H1 (cell line): ENCODE measurements at regions not wholly inside any gene's neighbourhood (a gene's known extent, or its start where the extent isn't known, plus 50 kb on each side); places are given as distances from the start of the nearest gene placed in this dataset.

ENCODE experiments used
- ASH2L ChIP-seq: fragments of 200-600, 300-600 bp; sonication (generic); IDR thresholded peaks from one replicate; pipeline ENCODE4 v1.7.1; 2017; ENCODE audit warnings: low read length
- HDAC6 ChIP-seq: IDR thresholded peaks from one replicate; pipeline ENCODE4 v1.7.1; 2012; ENCODE audit warnings: low read depth, mild to moderate bottlenecking, inconsistent platforms, low read length, moderate library complexity
- KDM4A ChIP-seq: IDR thresholded peaks from one replicate; pipeline ENCODE4 v1.7.1; 2012; ENCODE audit warnings: low read depth, mild to moderate bottlenecking, moderate library complexity, low read length, inconsistent platforms; ENCODE audit not compliant: severe bottlenecking
- NANOG ChIP-seq: IDR thresholded peaks from 2 replicates; pipeline ENCODE4 v1.6.1; 2011; ENCODE audit warnings: low read length, low read depth, mild to moderate bottlenecking, inconsistent platforms; ENCODE audit not compliant: insufficient read depth, poor library complexity, severe bottlenecking
- SAP30 ChIP-seq: fragments of 300-600 bp; sonication (generic); IDR thresholded peaks from 2 replicates; pipeline ENCODE4 v1.7.1; 2012; ENCODE audit warnings: low read length, moderate library complexity, mild to moderate bottlenecking, inconsistent platforms; ENCODE audit not compliant: insufficient read depth, insufficient replicate concordance
- SP1 ChIP-seq: IDR thresholded peaks from 2 replicates; pipeline ENCODE4 v1.6.1; 2011; ENCODE audit warnings: low read depth, low read length
- TF ChIP-seq, protein P1 (sequence below): IDR thresholded peaks from 2 replicates; pipeline ENCODE4 v1.6.1; 2011; ENCODE audit warnings: low read depth, mild to moderate bottlenecking, low read length; ENCODE audit not compliant: insufficient read depth
- TF ChIP-seq, protein P2 (sequence below), 3 experiments: IDR thresholded peaks; 1 replicate in 2 of 3; 2 replicates in 1 of 3; pipeline versions ENCODE4 v1.5.1 to v1.6.1; 2011; ENCODE audit warnings: low read length in 3 of 3, mild to moderate bottlenecking in 3 of 3, inconsistent platforms in 2 of 3, low read depth in 1 of 3, moderate library complexity in 1 of 3; ENCODE audit not compliant: insufficient read depth in 1 of 3; ENCODE audit errors: control extremely low read depth in 1 of 3

DNA sequence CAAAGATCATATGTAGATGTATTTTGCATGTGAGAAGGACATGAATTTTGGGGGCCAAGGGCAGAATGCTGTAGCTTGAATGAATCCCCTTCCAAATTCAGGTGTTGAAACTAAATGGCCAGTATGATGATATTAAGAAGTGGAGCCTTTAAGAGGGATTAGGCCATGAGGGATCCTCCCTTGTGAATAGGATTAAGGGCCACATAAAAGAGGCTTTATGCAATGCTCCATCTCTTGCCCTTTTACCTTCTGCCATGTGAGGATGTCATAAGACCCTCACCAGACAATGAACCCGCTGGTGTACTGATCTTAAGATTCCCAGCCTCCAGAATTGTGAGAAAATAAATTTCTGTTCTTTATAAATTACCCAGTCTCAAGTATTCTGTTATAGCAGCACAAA is 206.1 kb downstream of the YTHDC2 start (continued):
- TF ChIP-seq NANOG: no peak
- no peak for TF ChIP-seq ASH2L
- no peak for TF ChIP-seq KDM4A
- TF ChIP-seq SP1: no peak
- TF ChIP-seq HDAC6: no peak
- TF ChIP-seq, protein P1, sequence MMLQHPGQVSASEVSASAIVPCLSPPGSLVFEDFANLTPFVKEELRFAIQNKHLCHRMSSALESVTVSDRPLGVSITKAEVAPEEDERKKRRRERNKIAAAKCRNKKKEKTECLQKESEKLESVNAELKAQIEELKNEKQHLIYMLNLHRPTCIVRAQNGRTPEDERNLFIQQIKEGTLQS: no peak
- TF ChIP-seq SAP30: no peak
- TF ChIP-seq, protein P2, sequence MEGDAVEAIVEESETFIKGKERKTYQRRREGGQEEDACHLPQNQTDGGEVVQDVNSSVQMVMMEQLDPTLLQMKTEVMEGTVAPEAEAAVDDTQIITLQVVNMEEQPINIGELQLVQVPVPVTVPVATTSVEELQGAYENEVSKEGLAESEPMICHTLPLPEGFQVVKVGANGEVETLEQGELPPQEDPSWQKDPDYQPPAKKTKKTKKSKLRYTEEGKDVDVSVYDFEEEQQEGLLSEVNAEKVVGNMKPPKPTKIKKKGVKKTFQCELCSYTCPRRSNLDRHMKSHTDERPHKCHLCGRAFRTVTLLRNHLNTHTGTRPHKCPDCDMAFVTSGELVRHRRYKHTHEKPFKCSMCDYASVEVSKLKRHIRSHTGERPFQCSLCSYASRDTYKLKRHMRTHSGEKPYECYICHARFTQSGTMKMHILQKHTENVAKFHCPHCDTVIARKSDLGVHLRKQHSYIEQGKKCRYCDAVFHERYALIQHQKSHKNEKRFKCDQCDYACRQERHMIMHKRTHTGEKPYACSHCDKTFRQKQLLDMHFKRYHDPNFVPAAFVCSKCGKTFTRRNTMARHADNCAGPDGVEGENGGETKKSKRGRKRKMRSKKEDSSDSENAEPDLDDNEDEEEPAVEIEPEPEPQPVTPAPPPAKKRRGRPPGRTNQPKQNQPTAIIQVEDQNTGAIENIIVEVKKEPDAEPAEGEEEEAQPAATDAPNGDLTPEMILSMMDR (IDR thresholded peaks at IDR 0.05; ENCODE audit: control extremely low read depth in 1 of 3, insufficient read depth in 1 of 3, low read depth in 1 of 3, low read length in 3 of 3): no peak
- TF ChIP-seq, all 59 proteins: peak for 0
